HG02938 (cell line): ENCODE measurements at regions not wholly inside any gene's neighbourhood (a gene's known extent, or its start where the extent isn't known, plus 50 kb on each side); places are given as distances from the start of the nearest gene placed in this dataset.
"Not testable (repeated sequence)": the region's sequence is repeated elsewhere in the genome, so short reads cannot be mapped to it uniquely, and the experiment has no call there.

Source experiments
- ATAC-seq: cut with Tn5 transposase; IDR thresholded peaks from one replicate; pipeline ENCODE4 v1.9.1; 2021; ENCODE audit warnings: mild to moderate bottlenecking, moderate library complexity; ENCODE audit not compliant: unreplicated experiment

DNA sequence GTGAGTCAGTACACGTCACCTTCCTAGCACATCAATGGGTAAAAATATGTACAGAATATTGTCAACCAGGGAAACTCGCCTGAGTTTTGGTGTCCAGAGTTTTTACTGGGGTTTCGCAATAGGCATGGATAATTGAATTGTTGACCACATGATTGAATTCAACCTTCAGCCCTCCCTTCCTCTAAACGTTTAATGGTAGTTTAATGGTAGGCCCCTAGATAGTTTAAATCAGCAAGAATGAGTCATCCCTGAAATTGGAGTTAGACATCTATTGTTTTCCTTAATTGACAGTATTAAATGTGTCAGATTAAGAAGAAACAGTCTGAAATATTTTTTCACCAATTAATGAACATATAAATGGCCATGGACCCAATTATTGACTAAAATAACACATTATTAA lies 57.8 kb upstream of the CACNA2D1 start:
- no peak for ATAC-seq

DNA sequence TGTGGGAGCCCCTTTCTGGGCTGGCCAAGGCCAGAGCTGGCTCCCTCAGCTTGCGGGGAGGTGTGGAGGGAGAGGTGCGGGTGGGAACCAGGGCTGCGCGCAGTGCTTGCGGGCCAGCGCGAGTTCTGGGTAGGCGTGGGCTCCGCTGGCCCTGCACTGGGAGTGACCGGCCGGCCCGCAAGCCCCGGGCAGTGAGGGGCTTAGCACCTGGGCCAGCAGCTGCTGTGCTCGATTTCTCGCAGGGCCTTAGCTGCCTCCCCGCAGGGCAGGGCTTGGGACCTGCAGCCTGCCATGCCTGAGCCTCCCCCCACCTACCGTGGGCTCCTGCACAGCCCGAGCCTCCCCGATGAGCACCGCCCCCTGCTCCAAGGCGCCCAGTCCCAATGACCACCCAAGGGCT lies 56.0 kb upstream of the CACNA2D1 start:
- not testable (repeated sequence) for ATAC-seq

DNA sequence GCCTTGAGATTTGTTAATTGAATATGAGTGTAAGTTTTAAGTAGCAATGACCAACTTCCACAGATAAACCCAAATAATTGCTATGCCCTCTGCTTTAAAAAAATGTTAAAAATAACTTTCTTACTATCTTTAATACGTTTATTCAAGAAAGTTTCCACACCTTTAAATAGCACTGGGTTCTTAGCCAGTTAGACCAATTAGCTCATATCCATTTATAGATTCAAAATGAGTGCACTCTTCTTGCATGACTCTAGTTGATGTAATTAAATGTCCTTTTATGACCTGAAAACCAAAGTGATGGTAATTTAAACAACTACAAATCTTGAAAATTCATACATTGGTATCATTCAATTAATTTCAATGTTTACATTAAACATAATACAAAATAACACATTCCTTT lies 50.8 kb upstream of the CACNA2D1 start:
- ATAC-seq = no peak
